Liver (tissue), 8 donors: ENCODE measurements at regions not wholly inside any gene's neighbourhood (a gene's known extent, or its start where the extent isn't known, plus 50 kb on each side); places are given as distances from the start of the nearest gene placed in this dataset.

ENCODE experiments used
- DNase-seq: peaks from one replicate; pipeline ENCODE4 v3.0.0-alpha.2; 2017; ENCODE audit warnings: low spot score
- H3K27ac ChIP-seq, 2 donors: one replicate each; pipeline ENCODE4 v1.7.0; 2013; ENCODE audit warnings: inconsistent platforms in 2 of 2, low read length in 2 of 2, control low read depth in 1 of 2, low read depth in 1 of 2, mild to moderate bottlenecking in 1 of 2
- H3K27me3 ChIP-seq, 4 donors: one replicate each; pipeline versions ENCODE4 v1.6.1 to v1.7.0; 2013; ENCODE audit warnings: low read length in 3 of 4, inconsistent platforms in 1 of 4, mild to moderate bottlenecking in 1 of 4, moderate library complexity in 1 of 4; ENCODE audit not compliant: control insufficient read depth in 4 of 4, insufficient read depth in 4 of 4
- H3K36me3 ChIP-seq, 4 donors: one replicate each; pipeline versions ENCODE4 v1.6.1 to v1.7.0; 2013; ENCODE audit warnings: low read length in 3 of 4, mild to moderate bottlenecking in 3 of 4, low read depth in 1 of 4, moderate library complexity in 1 of 4; ENCODE audit not compliant: control insufficient read depth in 4 of 4, insufficient read depth in 3 of 4
- H3K4me1 ChIP-seq, 4 donors: one replicate each; pipeline versions ENCODE4 v1.6.1 to v1.7.0; 2013; ENCODE audit warnings: low read length in 3 of 4, mild to moderate bottlenecking in 3 of 4, moderate library complexity in 1 of 4; ENCODE audit not compliant: control insufficient read depth in 4 of 4, insufficient read depth in 4 of 4
- H3K4me3 ChIP-seq, 3 donors: one replicate each; pipeline versions ENCODE4 v1.6.1 to v1.7.0; 2013; ENCODE audit warnings: low read length in 3 of 3, control low read depth in 1 of 3, low read depth in 1 of 3, mild to moderate bottlenecking in 1 of 3
- H3K9ac ChIP-seq, 2 donors: one replicate each; pipeline ENCODE4 v1.7.0; 2013; ENCODE audit warnings: low read length in 2 of 2, mild to moderate bottlenecking in 2 of 2, moderate library complexity in 2 of 2, control low read depth in 1 of 2, low read depth in 1 of 2
- H3K9me3 ChIP-seq, 4 donors: one replicate each; pipeline versions ENCODE4 v1.6.1 to v1.7.0; 2013; ENCODE audit warnings: low read length in 3 of 4; ENCODE audit not compliant: control insufficient read depth in 4 of 4
- ATF3 ChIP-seq: IDR thresholded peaks from 2 replicates; pipeline ENCODE4 v1.6.1; 2016; ENCODE audit warnings: antibody characterized with exemption
- CTCF ChIP-seq: fragments of 150-350 bp; IDR thresholded peaks from 2 replicates; pipeline ENCODE4 v1.5.1; 2017; ENCODE audit warnings: improper control_type of control experiment, low read depth, low read length; ENCODE audit not compliant: missing input control
- FOXA1 ChIP-seq: IDR thresholded peaks from 2 replicates; pipeline ENCODE4 v1.6.1; 2016; ENCODE audit warnings: antibody characterized with exemption
- GABPA ChIP-seq, 2 donors: IDR thresholded peaks in 1 of 2; conservative IDR thresholded peaks in 1 of 2; 2 replicates each; pipeline ENCODE4 v1.6.1; 2016; ENCODE audit warnings: antibody characterized with exemption in 2 of 2, mild to moderate bottlenecking in 1 of 2, moderate library complexity in 1 of 2
- HNF4A ChIP-seq, 2 donors: conservative IDR thresholded peaks; 2 replicates each; pipeline ENCODE4 v1.6.1; 2016; ENCODE audit warnings: antibody characterized with exemption in 2 of 2, mild to moderate bottlenecking in 2 of 2
- HNF4G ChIP-seq: IDR thresholded peaks from 2 replicates; pipeline ENCODE4 v1.6.1; 2016; ENCODE audit warnings: antibody characterized with exemption
- MAX ChIP-seq: IDR thresholded peaks from 2 replicates; pipeline ENCODE4 v1.6.1; 2016; ENCODE audit warnings: antibody characterized with exemption
- RAD21 ChIP-seq, 2 donors: IDR thresholded peaks; 2 replicates each; pipeline ENCODE4 v1.6.1; 2016; ENCODE audit warnings: antibody characterized with exemption in 2 of 2, mild to moderate bottlenecking in 2 of 2
- REST ChIP-seq: IDR thresholded peaks from 2 replicates; pipeline ENCODE4 v1.6.1; 2016; ENCODE audit warnings: antibody characterized with exemption, mild to moderate bottlenecking
- RXRA ChIP-seq, 2 donors: IDR thresholded peaks; 2 replicates each; pipeline ENCODE4 v1.6.1; 2017 to 2018; ENCODE audit warnings: antibody characterized with exemption in 2 of 2, mild to moderate bottlenecking in 1 of 2
- SP1 ChIP-seq: IDR thresholded peaks from 2 replicates; pipeline ENCODE4 v1.6.1; 2018; ENCODE audit warnings: antibody characterized with exemption, mild to moderate bottlenecking
- YY1 ChIP-seq: IDR thresholded peaks from 2 replicates; pipeline ENCODE4 v1.6.1; 2016; ENCODE audit warnings: antibody characterized with exemption, mild to moderate bottlenecking
- WGBS: extraction: QIAGEN DNeasy Blood & Tissue Kit; methylation state at CpG from one replicate; pipeline ENCODE4 v1.1.7; 2013; 5-methylcytosine and 5-hydroxymethylcytosine counted together
- donor health status: healthy.
- donor health status: healthy.
- donor health status: healthy.
- donor health status: healthy.
- donor health status: healthy.

- Histone ChIP-seq H3K9me3 (no peaks in the 10 kb centered on the region), H3K36me3 (no peaks in the 10 kb centered on the region), H3K4me3 (no peak overlapping the region), H3K4me1 (peaks cover 0 to 1% (median 0%) of the 10 kb centered on the region in 4 donors), H3K27ac (no peak overlapping the region), H3K9ac (no peak overlapping the region), H3K27me3 (no peaks in the 10 kb centered on the region)
- DNase-seq: no peak
- WGBS: 82% methylated on average over 11 of the region's 11 CpGs
- TF ChIP-seq RXRA (IDR thresholded peaks at IDR 0.05): no peak
- TF ChIP-seq FOXA1: no peak
Measured at GRCh38 chr2:120561379-120562035, 174.2 kb upstream of the GLI2 start.

DNA sequence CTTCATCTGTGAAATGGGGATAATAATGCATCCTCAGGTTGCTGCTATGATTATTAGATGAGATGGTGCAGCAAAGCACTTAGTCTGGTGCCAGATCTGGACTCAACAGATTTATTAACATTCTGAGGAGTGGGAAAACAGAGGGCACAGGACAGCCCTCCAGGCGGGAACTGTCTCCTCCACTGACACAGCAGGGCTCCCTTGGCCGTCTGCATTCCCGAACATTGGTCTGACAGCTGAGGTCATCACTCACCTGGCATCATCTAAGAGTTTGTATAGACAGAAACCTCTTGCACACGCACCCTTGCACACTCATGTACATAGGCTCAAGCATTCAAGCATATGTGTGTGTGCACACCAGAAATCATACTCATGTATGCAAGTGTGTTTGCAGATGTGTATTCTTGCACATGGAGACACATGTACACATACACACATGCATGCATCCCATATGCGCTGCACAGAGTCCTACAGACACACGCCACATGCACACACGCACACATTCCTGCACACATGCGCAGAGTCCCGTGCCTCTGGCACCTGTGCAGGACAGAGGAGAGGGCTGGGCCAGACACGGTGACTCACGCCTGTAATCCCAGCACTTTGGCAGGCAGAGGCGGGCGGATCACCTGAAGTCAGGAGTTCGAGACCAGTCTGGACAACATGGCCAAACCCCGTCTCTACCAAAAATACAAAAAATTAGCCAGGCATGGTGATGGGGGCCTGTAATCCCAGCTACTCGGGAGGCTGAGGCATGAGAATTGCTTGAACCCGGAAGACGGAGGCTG lies 173.3 kb upstream of the GLI2 start:
- H3K9me3 ChIP-seq: no peaks in the 10 kb centered on the region

More for the DNA sequence above, 173.3 kb upstream of the GLI2 start:
- no peak for DNase-seq
- WGBS: 89% methylated on average over 18 of the region's 18 CpGs
- no peak overlapping the region for H3K9ac ChIP-seq
- H3K36me3 ChIP-seq: no peaks in the 10 kb centered on the region
- H3K4me1 ChIP-seq: peaks cover 0 to 1% (median 0%) of the 10 kb centered on the region in 4 donors
- no peak overlapping the region for H3K4me3 ChIP-seq
- no peak overlapping the region for H3K27ac ChIP-seq
- TF ChIP-seq ATF3 (no peak), REST (no peak), GABPA (IDR thresholded peaks at IDR 0.05 in 1 of 2, conservative IDR thresholded peaks at IDR 0.05 in 1 of 2) (no peak), SP1 (no peak), HNF4G (no peak), RAD21 (IDR thresholded peaks at IDR 0.05) (no peak), YY1 (no peak), RXRA (IDR thresholded peaks at IDR 0.05) (no peak), HNF4A (conservative IDR thresholded peaks at IDR 0.05) (no peak), MAX (no peak), CTCF (no peak)
- H3K27me3 ChIP-seq: no peaks in the 10 kb centered on the region
